HFFc6 (cell line): ENCODE measurements at regions not wholly inside any gene's neighbourhood (a gene's known extent, or its start where the extent isn't known, plus 50 kb on each side); places are given as distances from the start of the nearest gene placed in this dataset.

Source experiments
- DNase-seq: peaks from one replicate; pipeline ENCODE4 v3.0.0-alpha.2; 2018
- H3K27ac Mint-ChIP-seq: 2 replicates; pipeline ENCODE4 v1.8.0; 2020; ENCODE audit warnings: mild to moderate bottlenecking, mixed read lengths
- H3K27me3 Mint-ChIP-seq: 2 replicates; pipeline ENCODE4 v1.8.0; 2021; ENCODE audit warnings: mild to moderate bottlenecking, moderate library complexity, mixed read lengths; ENCODE audit not compliant: insufficient read depth
- H3K36me3 Mint-ChIP-seq: 2 replicates; pipeline ENCODE4 v1.8.0; 2021; ENCODE audit warnings: low read depth, mixed read lengths
- H3K4me1 Mint-ChIP-seq: 2 replicates; pipeline ENCODE4 v1.8.0; 2020; ENCODE audit warnings: low read depth, mixed read lengths
- H3K4me3 Mint-ChIP-seq: 2 replicates; pipeline ENCODE4 v1.8.0; 2020; ENCODE audit warnings: mild to moderate bottlenecking, moderate library complexity, mixed read lengths
- H3K9me3 Mint-ChIP-seq: 2 replicates; pipeline ENCODE4 v1.8.0; 2020; ENCODE audit warnings: mild to moderate bottlenecking, mixed read lengths
- CTCF ChIP-seq: fragments of 200-600 bp; sonication (generic); IDR thresholded peaks from 2 replicates; pipeline ENCODE4 v1.5.0; 2021; ENCODE audit warnings: antibody characterized with exemption, mild to moderate bottlenecking

GRCh38 chr1:101474039-101474665, 237.3 kb downstream of the S1PR1 start:
- Mint-ChIP-seq H3K9me3 (no peaks in the 10 kb centered on the region), H3K27me3 (peaks cover 1% of the 10 kb centered on the region; the same call in 1 of the 2 replicates), H3K36me3 (no peaks in the 10 kb centered on the region), H3K4me1 (no peaks in the 10 kb centered on the region), H3K4me3 (no peak overlapping the region), H3K27ac (no peak overlapping the region)
- TF ChIP-seq CTCF, result peak; percentile 64
- no peak for DNase-seq

GRCh38 chr1:101476541-101476940, 239.7 kb downstream of the S1PR1 start:
- H3K4me3 Mint-ChIP-seq, result no peak overlapping the region
- no peak for TF ChIP-seq CTCF
- DNase-seq, result no peak
- no peaks in the 10 kb centered on the region; the same call in 1 of the 2 replicates for H3K27me3 Mint-ChIP-seq
- no peaks in the 10 kb centered on the region for H3K4me1 Mint-ChIP-seq
- H3K36me3 Mint-ChIP-seq, result no peaks in the 10 kb centered on the region
- no peak overlapping the region for H3K27ac Mint-ChIP-seq
- no peaks in the 10 kb centered on the region for H3K9me3 Mint-ChIP-seq

- Mint-ChIP-seq H3K4me3 (no peak overlapping the region), H3K27ac (no peak overlapping the region), H3K27me3 (no peaks in the 10 kb centered on the region; the same call in 1 of the 2 replicates), H3K36me3 (no peaks in the 10 kb centered on the region), H3K4me1 (no peaks in the 10 kb centered on the region), H3K9me3 (no peaks in the 10 kb centered on the region)
- no peak for DNase-seq
- TF ChIP-seq CTCF, result no peak
Observed at GRCh38 chr1:101479945-101480344, 243.1 kb downstream of the S1PR1 start.

- no peaks in the 10 kb centered on the region for H3K9me3 Mint-ChIP-seq
- H3K4me3 Mint-ChIP-seq, result no peak overlapping the region
- no peaks in the 10 kb centered on the region for H3K36me3 Mint-ChIP-seq
- H3K4me1 Mint-ChIP-seq, result no peaks in the 10 kb centered on the region
- no peak for DNase-seq
- no peak for TF ChIP-seq CTCF
- H3K27ac Mint-ChIP-seq, result no peak overlapping the region
- H3K27me3 Mint-ChIP-seq, result peaks cover 6% of the 10 kb centered on the region
Observed at GRCh38 chr1:101482306-101482705, 245.5 kb downstream of the S1PR1 start.

GRCh38 chr1:101483982-101484688, 247.3 kb downstream of the S1PR1 start:
- Mint-ChIP-seq H3K4me3 (no peak overlapping the region), H3K27ac (no peak overlapping the region), H3K27me3 (peaks cover 9% of the 10 kb centered on the region), H3K4me1 (no peaks in the 10 kb centered on the region), H3K36me3 (no peaks in the 10 kb centered on the region), H3K9me3 (no peaks in the 10 kb centered on the region)
- no peak for DNase-seq
- TF ChIP-seq CTCF, result no peak
